CD14-positive monocyte (primary cell): ENCODE measurements at regions not wholly inside any gene's neighbourhood (a gene's known extent, or its start where the extent isn't known, plus 50 kb on each side); places are given as distances from the start of the nearest gene placed in this dataset.

Experiments
- DNase-seq, 3 donors: peaks; one replicate each; pipeline ENCODE4 v3.0.0-alpha.2; 2011 to 2022
- H2AFZ ChIP-seq: 2 replicates; pipeline ENCODE4 v1.6.0; 2012; ENCODE audit warnings: mild to moderate bottlenecking, low read depth, low read length, inconsistent platforms; ENCODE audit not compliant: insufficient read depth, poor library complexity, severe bottlenecking
- H3K27ac ChIP-seq, 2 donors: 1 replicate in 1 of 2; 2 replicates in 1 of 2; pipeline ENCODE4 v1.5.1; 2012 to 2013; ENCODE audit warnings: low read length in 2 of 2, control low read depth in 1 of 2, inconsistent platforms in 1 of 2, low read depth in 1 of 2, mild to moderate bottlenecking in 1 of 2
- H3K27me3 ChIP-seq, 2 donors: one replicate each; pipeline versions ENCODE4 v1.6.0 to v1.6.1; 2011 to 2013; ENCODE audit warnings: low read length in 2 of 2; ENCODE audit not compliant: control insufficient read depth in 2 of 2, insufficient read depth in 2 of 2
- H3K36me3 ChIP-seq, 2 donors: replicated peaks in 1 of 2; 1 replicate in 1 of 2; 2 replicates in 1 of 2; pipeline versions ENCODE4 v1.5.1 to v1.6.1; 2012 to 2013; ENCODE audit warnings: low read length in 2 of 2, control low read depth in 1 of 2, inconsistent platforms in 1 of 2, mild to moderate bottlenecking in 1 of 2; ENCODE audit not compliant: insufficient read depth in 2 of 2, control insufficient read depth in 1 of 2
- H3K4me1 ChIP-seq, 2 donors: 1 replicate in 1 of 2; 2 replicates in 1 of 2; pipeline versions ENCODE4 v1.5.1 to v1.6.1; 2012 to 2013; ENCODE audit warnings: low read length in 2 of 2, control low read depth in 1 of 2, inconsistent platforms in 1 of 2, mild to moderate bottlenecking in 1 of 2, moderate library complexity in 1 of 2; ENCODE audit not compliant: insufficient read depth in 2 of 2, control insufficient read depth in 1 of 2
- H3K4me2 ChIP-seq: replicated peaks from 2 replicates; pipeline ENCODE3; 2012; ENCODE audit warnings: low read length, moderate library complexity, mild to moderate bottlenecking; ENCODE audit not compliant: poor library complexity, severe bottlenecking; ENCODE audit errors: extremely low read depth
- H3K4me3 ChIP-seq, 3 experiments: fragments of 200-600 bp in 1 of 3; sonication (generic) in 1 of 3; replicated peaks in 1 of 3; 1 replicate in 2 of 3; 2 replicates in 1 of 3; pipeline ENCODE4 v1.5.1; 2011 to 2013; ENCODE audit warnings: low read length in 3 of 3, mild to moderate bottlenecking in 3 of 3, control low read depth in 2 of 3, low read depth in 2 of 3, inconsistent platforms in 1 of 3, moderate library complexity in 1 of 3
- H3K79me2 ChIP-seq: 2 replicates; pipeline ENCODE4 v1.6.0; 2012; ENCODE audit warnings: mild to moderate bottlenecking, control low read depth, inconsistent platforms, low read length, moderate library complexity; ENCODE audit not compliant: insufficient read depth
- H3K9ac ChIP-seq: 2 replicates; pipeline ENCODE4 v1.6.0; 2017; ENCODE audit warnings: low read length, mild to moderate bottlenecking; ENCODE audit not compliant: insufficient read depth, poor library complexity, severe bottlenecking
- H3K9me3 ChIP-seq, 2 donors: replicated peaks in 1 of 2; 1 replicate in 1 of 2; 2 replicates in 1 of 2; pipeline versions ENCODE4 v1.5.1 to v1.6.1; 2012 to 2013; ENCODE audit warnings: low read length in 2 of 2, control low read depth in 1 of 2; ENCODE audit not compliant: control insufficient read depth in 1 of 2, insufficient read depth in 1 of 2
- H4K20me1 ChIP-seq: 2 replicates; pipeline ENCODE4 v1.6.0; 2012; ENCODE audit warnings: mild to moderate bottlenecking, low read length, control low read depth, moderate library complexity; ENCODE audit not compliant: insufficient read depth
- H3K27ac Mint-ChIP-seq, 7 donors: one replicate each; pipeline ENCODE4 v1.8.0; 2020; ENCODE audit warnings: mild to moderate bottlenecking in 7 of 7, mixed read lengths in 7 of 7, moderate library complexity in 6 of 7, inconsistent platforms in 2 of 7
- H3K27me3 Mint-ChIP-seq, 3 donors: one replicate each; pipeline ENCODE4 v1.8.0; 2021 to 2022; ENCODE audit warnings: low read depth in 3 of 3, mild to moderate bottlenecking in 3 of 3, mixed read lengths in 3 of 3, moderate library complexity in 3 of 3, inconsistent platforms in 1 of 3
- H3K36me3 Mint-ChIP-seq, 2 donors: one replicate each; pipeline ENCODE4 v1.8.0; 2020; ENCODE audit warnings: mixed read lengths in 2 of 2, inconsistent platforms in 1 of 2, mild to moderate bottlenecking in 1 of 2
- H3K4me1 Mint-ChIP-seq: one replicate; pipeline ENCODE4 v1.8.0; 2020; ENCODE audit warnings: mild to moderate bottlenecking, mixed read lengths
- H3K4me3 Mint-ChIP-seq, 2 donors: one replicate each; pipeline ENCODE4 v1.8.0; 2020; ENCODE audit warnings: mild to moderate bottlenecking in 2 of 2, mixed read lengths in 2 of 2, moderate library complexity in 1 of 2
- H3K9me3 Mint-ChIP-seq, 7 donors: one replicate each; pipeline ENCODE4 v1.8.0; 2020 to 2022; ENCODE audit warnings: mixed read lengths in 7 of 7, mild to moderate bottlenecking in 6 of 7, moderate library complexity in 6 of 7, inconsistent platforms in 2 of 7
- CTCF ChIP-seq: fragments of 200-600 bp; IDR thresholded peaks from one replicate; pipeline ENCODE4 v1.8.0; 2022; ENCODE audit warnings: antibody characterized with exemption, mild to moderate bottlenecking
- WGBS: methylation state at CpG from one replicate; pipeline ENCODE4 v1.1.5; 2013; ENCODE audit warnings: missing lambda C conversion rate; ENCODE audit not compliant: insufficient coverage; 5-methylcytosine and 5-hydroxymethylcytosine counted together
- intact Hi-C, 2 donors: fragments of 100-400 bp; cut with micrococcal nuclease; formaldehyde crosslinking; loops; one replicate each; pipeline versions ENCODE4 v1.15.0 to v1.15.1; 2023

- Histone ChIP-seq H2AFZ (no peak overlapping the region), H3K9ac (no peak overlapping the region), H3K79me2 (no peaks in the 10 kb centered on the region), H4K20me1 (no peaks in the 10 kb centered on the region), H3K4me3 (no peak overlapping the region), H3K27ac (no peak overlapping the region), H3K4me1 (no peaks in the 10 kb centered on the region), H3K9me3 (no peaks in the 10 kb centered on the region), H3K36me3 (no peaks in the 10 kb centered on the region), H3K27me3 (no peaks in the 10 kb centered on the region), H3K4me2 (no peak overlapping the region)
- Mint-ChIP-seq H3K9me3 (peaks cover 0 to 3% (median 0%) of the 10 kb centered on the region in 7 donors), H3K27ac (no peak overlapping the region), H3K36me3 (no peaks in the 10 kb centered on the region), H3K4me1 (no peaks in the 10 kb centered on the region), H3K4me3 (no peak overlapping the region), H3K27me3 (peaks cover 0 to 2% (median 0%) of the 10 kb centered on the region in 3 donors)
- DNase-seq: no peak
- intact Hi-C loops: no loop called here
- TF ChIP-seq CTCF: no peak
- no CpG with 5 or more reads among the region's 3 CpGs for WGBS
These were observed 507.3 kb downstream of the HAPSTR1 start for GRCh38 chr16:9598731-9599083.

- DNase-seq: no peak
- H3K4me3 Mint-ChIP-seq: no peak overlapping the region
- no peak overlapping the region for H3K27ac Mint-ChIP-seq
- no peak overlapping the region for H3K4me3 ChIP-seq
- H2AFZ ChIP-seq: no peak overlapping the region
- no peak for TF ChIP-seq CTCF
- no peak overlapping the region for H3K9ac ChIP-seq
- H4K20me1 ChIP-seq: no peaks in the 10 kb centered on the region
- H3K27me3 Mint-ChIP-seq: peaks cover 0 to 2% (median 0%) of the 10 kb centered on the region in 3 donors
- H3K27ac ChIP-seq: no peak overlapping the region
- H3K9me3 Mint-ChIP-seq: peaks cover 0 to 3% (median 0%) of the 10 kb centered on the region in 7 donors
- WGBS: 90% methylated on average over 4 of the region's 8 CpGs
- no peaks in the 10 kb centered on the region for H3K4me1 Mint-ChIP-seq
- H3K9me3 ChIP-seq: no peaks in the 10 kb centered on the region
- H3K4me2 ChIP-seq: no peak overlapping the region
- no peaks in the 10 kb centered on the region for H3K36me3 Mint-ChIP-seq
- intact Hi-C loops: no loop called here
- H3K27me3 ChIP-seq: no peaks in the 10 kb centered on the region
- H3K36me3 ChIP-seq: no peaks in the 10 kb centered on the region
- no peaks in the 10 kb centered on the region for H3K4me1 ChIP-seq
- H3K79me2 ChIP-seq: no peaks in the 10 kb centered on the region
These were observed 508.1 kb downstream of the HAPSTR1 start for GRCh38 chr16:9599415-9600120.
